Thoracic aorta (tissue), 2 donors: ENCODE measurements at regions not wholly inside any gene's neighbourhood (a gene's known extent, or its start where the extent isn't known, plus 50 kb on each side); places are given as distances from the start of the nearest gene placed in this dataset.

ENCODE experiments used
- ATAC-seq: fragments of 150-250 bp; one replicate; pipeline ENCODE4 v1.8.0; 2017; ENCODE audit warnings: low read depth; ENCODE audit not compliant: insufficient number of reproducible peaks, low FRiP score
- DNase-seq: peaks from one replicate; pipeline ENCODE4 v3.0.0-alpha.2; 2020; ENCODE audit warnings: low spot score
- H3K27ac ChIP-seq, 2 donors: fragments of 200-600 bp; sonication (generic); 1 replicate in 1 of 2; 2 replicates in 1 of 2; pipeline ENCODE4 v1.5.1; 2016; ENCODE audit warnings: mild to moderate bottlenecking in 2 of 2, moderate library complexity in 2 of 2
- H3K27me3 ChIP-seq: fragments of 200-600 bp; sonication (generic); replicated peaks from 2 replicates; pipeline ENCODE4 v1.6.0; 2016; ENCODE audit warnings: mild to moderate bottlenecking; ENCODE audit not compliant: insufficient read depth
- H3K36me3 ChIP-seq: fragments of 200-600 bp; sonication (generic); one replicate; pipeline ENCODE4 v1.5.1; 2016
- H3K4me1 ChIP-seq, 2 donors: fragments of 200-600 bp; sonication (generic); 1 replicate in 1 of 2; 2 replicates in 1 of 2; pipeline versions ENCODE4 v1.5.1 to v1.6.0; 2016; ENCODE audit warnings: low read depth in 2 of 2, mild to moderate bottlenecking in 1 of 2; ENCODE audit not compliant: control insufficient read depth in 1 of 2
- H3K4me3 ChIP-seq: fragments of 200-600 bp; sonication (generic); 2 replicates; pipeline ENCODE4 v1.5.1; 2016; ENCODE audit warnings: mild to moderate bottlenecking
- H3K9me3 ChIP-seq: fragments of 200-600 bp; sonication (generic); 2 replicates; pipeline ENCODE4 v1.5.1; 2016
- CTCF ChIP-seq: fragments of 200-600 bp; sonication (generic); IDR thresholded peaks from one replicate; pipeline ENCODE4 v1.5.1; 2019; ENCODE audit warnings: antibody characterized with exemption

- Histone ChIP-seq H3K4me1 (peaks cover 15 to 33% of the 10 kb centered on the region in 2 donors), H3K27ac (no peak overlapping the region), H3K9me3 (no peaks in the 10 kb centered on the region), H3K27me3 (no peaks in the 10 kb centered on the region), H3K4me3 (no peak overlapping the region), H3K36me3 (no peaks in the 10 kb centered on the region)
- no peak for DNase-seq
- no peak for TF ChIP-seq CTCF
- no peak for ATAC-seq
Measured at GRCh38 chr17:77611791-77612502, 346.6 kb upstream of the TNRC6C start.

- Histone ChIP-seq H3K4me3 (no peak overlapping the region), H3K27ac (no peak overlapping the region), H3K27me3 (no peaks in the 10 kb centered on the region), H3K9me3 (no peaks in the 10 kb centered on the region), H3K4me1 (peaks cover 15 to 33% of the 10 kb centered on the region in 2 donors), H3K36me3 (no peaks in the 10 kb centered on the region)
- no peak for DNase-seq
- no peak for TF ChIP-seq CTCF
- no peak for ATAC-seq
Measured at GRCh38 chr17:77613218-77613617, 345.3 kb upstream of the TNRC6C start.

- Histone ChIP-seq H3K36me3 (no peaks in the 10 kb centered on the region), H3K27ac (no peak overlapping the region), H3K27me3 (no peaks in the 10 kb centered on the region), H3K4me3 (no peak overlapping the region), H3K4me1 (peaks cover 15 to 33% of the 10 kb centered on the region in 2 donors), H3K9me3 (no peaks in the 10 kb centered on the region)
- ATAC-seq (no peak), DNase-seq (no peak)
- TF ChIP-seq CTCF: no peak
Measured at GRCh38 chr17:77613627-77614026, 344.9 kb upstream of the TNRC6C start.

GRCh38 chr17:77615703-77616253 is 342.7 kb upstream of the TNRC6C start:
- Histone ChIP-seq H3K4me3 (no peak overlapping the region), H3K4me1 (peaks cover 11 to 21% of the 10 kb centered on the region in 2 donors), H3K36me3 (no peaks in the 10 kb centered on the region), H3K9me3 (no peaks in the 10 kb centered on the region), H3K27ac (no peak overlapping the region), H3K27me3 (no peaks in the 10 kb centered on the region)
- DNase-seq (no peak), ATAC-seq (no peak)
- TF ChIP-seq CTCF: no peak

- H3K9me3 ChIP-seq: no peaks in the 10 kb centered on the region
- H3K4me1 ChIP-seq: peaks cover 11 to 16% of the 10 kb centered on the region in 2 donors
- no peak for DNase-seq
- TF ChIP-seq CTCF: no peak
- H3K36me3 ChIP-seq: no peaks in the 10 kb centered on the region
- no peaks in the 10 kb centered on the region for H3K27me3 ChIP-seq
- no peak overlapping the region for H3K4me3 ChIP-seq
- no peak overlapping the region for H3K27ac ChIP-seq
- no peak for ATAC-seq
Measured at GRCh38 chr17:77616254-77616731, 342.2 kb upstream of the TNRC6C start.
